OCI-LY3 (cell line): ENCODE measurements at regions not wholly inside any gene's neighbourhood (a gene's known extent, or its start where the extent isn't known, plus 50 kb on each side); places are given as distances from the start of the nearest gene placed in this dataset.

Experiments used
- H2AFZ ChIP-seq: fragments of 200-600, 300-600 bp; shearing (Covaris generic); 2 replicates; pipeline ENCODE4 v1.6.0; 2014; ENCODE audit warnings: antibody characterized with exemption, low read depth, low read length
- H3K27ac ChIP-seq: fragments of 200-600, 300-600 bp; sonication (generic); 2 replicates; pipeline ENCODE4 v1.5.1; 2014; ENCODE audit warnings: mild to moderate bottlenecking, low read length, moderate library complexity, mixed read lengths
- H3K27me3 ChIP-seq: fragments of 200-600, 300-600 bp; sonication (generic); 2 replicates; pipeline ENCODE4 v1.6.1; 2014; ENCODE audit warnings: low read depth, low read length, mixed read lengths
- H3K36me3 ChIP-seq: fragments of 200-600, 300-600 bp; sonication (generic); replicated peaks from 2 replicates; pipeline ENCODE3; 2014; ENCODE audit warnings: low read depth, low read length, mixed read lengths
- H3K4me1 ChIP-seq: fragments of 300-600, 200-600 bp; sonication (generic); 2 replicates; pipeline ENCODE4 v1.6.1; 2014; ENCODE audit warnings: low read length, mixed read lengths
- H3K4me2 ChIP-seq: fragments of 200-600, 300-600 bp; sonication (generic); 2 replicates; pipeline ENCODE4 v1.6.1; 2014; ENCODE audit warnings: low read length, mixed read lengths
- H3K4me3 ChIP-seq: fragments of 300-600, 200-600 bp; sonication (generic); 2 replicates; pipeline ENCODE4 v1.5.1; 2014; ENCODE audit warnings: antibody characterized with exemption, mild to moderate bottlenecking, low read length, moderate library complexity
- H3K79me2 ChIP-seq: fragments of 300-600, 200-600 bp; shearing (Covaris generic); 2 replicates; pipeline ENCODE4 v1.6.1; 2014; ENCODE audit warnings: mild to moderate bottlenecking, low read length, mixed read lengths
- H3K9ac ChIP-seq: fragments of 300-600, 200-600 bp; shearing (Covaris generic); 2 replicates; pipeline ENCODE4 v1.6.0; 2014; ENCODE audit warnings: mild to moderate bottlenecking, low read length, moderate library complexity
- H3K9me3 ChIP-seq: fragments of 200-600, 300-600 bp; shearing (Covaris generic); 2 replicates; pipeline ENCODE4 v1.6.1; 2014; ENCODE audit warnings: low read length, mixed read lengths; ENCODE audit not compliant: insufficient read depth
- H4K20me1 ChIP-seq: fragments of 200-600, 300-600 bp; sonication (generic); 2 replicates; pipeline ENCODE4 v1.6.1; 2016; ENCODE audit warnings: low read length, mixed read lengths; ENCODE audit not compliant: insufficient read depth
- CTCF ChIP-seq: fragments of 200-600, 300-600 bp; sonication (generic); IDR thresholded peaks from 2 replicates; pipeline ENCODE4 v1.5.1; 2014; ENCODE audit warnings: antibody characterized with exemption, low read length, low read depth
- EZH2phosphoT487 ChIP-seq: fragments of 200-600 bp; shearing (Covaris generic); IDR thresholded peaks from 2 replicates; pipeline ENCODE4 v1.6.1; 2018; ENCODE audit warnings: antibody characterized with exemption, mixed run types, low read depth

- peaks cover 16% of the 10 kb centered on the region for H3K4me1 ChIP-seq
- H3K9me3 ChIP-seq: no peaks in the 10 kb centered on the region
- no peaks in the 10 kb centered on the region for H3K36me3 ChIP-seq
- H3K9ac ChIP-seq: no peak overlapping the region
- no peak overlapping the region for H3K4me3 ChIP-seq
- H3K27ac ChIP-seq: no peak overlapping the region
- no peak overlapping the region for H2AFZ ChIP-seq
- no peaks in the 10 kb centered on the region for H4K20me1 ChIP-seq
- H3K79me2 ChIP-seq: no peaks in the 10 kb centered on the region
- H3K4me2 ChIP-seq: no peak overlapping the region
- H3K27me3 ChIP-seq: no peaks in the 10 kb centered on the region
- TF ChIP-seq EZH2phosphoT487 (no peak), CTCF (no peak)
These were observed 589.1 kb upstream of the ADAMTS16 start for GRCh38 chr5:4551034-4551433.

- TF ChIP-seq CTCF: no peak
- no peak for TF ChIP-seq EZH2phosphoT487
- H3K4me1 ChIP-seq: peaks cover 16% of the 10 kb centered on the region
- no peaks in the 10 kb centered on the region for H3K27me3 ChIP-seq
- H3K27ac ChIP-seq: no peak overlapping the region
- no peaks in the 10 kb centered on the region for H3K9me3 ChIP-seq
- no peaks in the 10 kb centered on the region for H3K36me3 ChIP-seq
- H2AFZ ChIP-seq: no peak overlapping the region
- 0 out of 2 replicates have a peak overlapping the region, but pooled peaks have one; percentile 4 for H3K4me2 ChIP-seq
- no peak overlapping the region for H3K4me3 ChIP-seq
- H3K79me2 ChIP-seq: no peaks in the 10 kb centered on the region
- H4K20me1 ChIP-seq: no peaks in the 10 kb centered on the region
- H3K9ac ChIP-seq: no peak overlapping the region
These were observed 587.0 kb upstream of the ADAMTS16 start for GRCh38 chr5:4553130-4553529.

GRCh38 chr5:4553978-4554377 lies 586.2 kb upstream of the ADAMTS16 start:
- Histone ChIP-seq H3K27me3 (no peaks in the 10 kb centered on the region), H4K20me1 (no peaks in the 10 kb centered on the region), H3K36me3 (no peaks in the 10 kb centered on the region), H2AFZ (no peak overlapping the region), H3K9ac (no peak overlapping the region), H3K4me1 (peaks cover 16% of the 10 kb centered on the region), H3K79me2 (no peaks in the 10 kb centered on the region), H3K4me2 (peak overlapping the region; percentile 4; the same call in 1 of the 2 replicates), H3K4me3 (no peak overlapping the region), H3K27ac (no peak overlapping the region), H3K9me3 (no peaks in the 10 kb centered on the region)
- TF ChIP-seq CTCF: no peak
- no peak for TF ChIP-seq EZH2phosphoT487

GRCh38 chr5:4555725-4556285 lies 584.3 kb upstream of the ADAMTS16 start:
- Histone ChIP-seq H4K20me1 (no peaks in the 10 kb centered on the region), H3K4me1 (peaks cover 16% of the 10 kb centered on the region), H2AFZ (no peak overlapping the region), H3K4me2 (no peak overlapping the region), H3K4me3 (no peak overlapping the region), H3K9me3 (no peaks in the 10 kb centered on the region), H3K36me3 (no peaks in the 10 kb centered on the region), H3K27ac (no peak overlapping the region), H3K79me2 (no peaks in the 10 kb centered on the region), H3K9ac (no peak overlapping the region), H3K27me3 (no peaks in the 10 kb centered on the region)
- no peak for TF ChIP-seq EZH2phosphoT487
- no peak for TF ChIP-seq CTCF
